Stomach smooth muscle (tissue), 2 donors: ENCODE measurements at regions not wholly inside any gene's neighbourhood (a gene's known extent, or its start where the extent isn't known, plus 50 kb on each side); places are given as distances from the start of the nearest gene placed in this dataset.
"Not testable (repeated sequence)": the region's sequence is repeated elsewhere in the genome, so short reads cannot be mapped to it uniquely, and the experiment has no call there.

ENCODE experiments used
- H3K27ac ChIP-seq: one replicate; pipeline ENCODE4 v1.7.0; 2013; ENCODE audit warnings: mild to moderate bottlenecking, low read length, inconsistent platforms
- H3K27me3 ChIP-seq, 2 donors: one replicate each; pipeline ENCODE4 v1.7.0; 2013; ENCODE audit warnings: low read length in 2 of 2; ENCODE audit not compliant: insufficient read depth in 2 of 2, control insufficient read depth in 1 of 2
- H3K36me3 ChIP-seq, 2 donors: one replicate each; pipeline ENCODE4 v1.7.0; 2013; ENCODE audit warnings: low read length in 2 of 2; ENCODE audit not compliant: control insufficient read depth in 2 of 2, insufficient read depth in 2 of 2
- H3K4me1 ChIP-seq: one replicate; pipeline ENCODE4 v1.7.0; 2013; ENCODE audit warnings: low read length; ENCODE audit not compliant: control insufficient read depth, insufficient read depth
- H3K4me3 ChIP-seq, 2 donors: one replicate each; pipeline ENCODE4 v1.7.0; 2013; ENCODE audit warnings: low read length in 2 of 2
- H3K9ac ChIP-seq, 2 donors: one replicate each; pipeline ENCODE4 v1.7.0; 2013; ENCODE audit warnings: low read length in 2 of 2, mild to moderate bottlenecking in 1 of 2
- H3K9me3 ChIP-seq, 2 donors: one replicate each; pipeline ENCODE4 v1.7.0; 2013; ENCODE audit warnings: low read length in 2 of 2; ENCODE audit not compliant: control insufficient read depth in 2 of 2
- donor health status: healthy.
- donor health status: Pancreatic carcinoma.

- Histone ChIP-seq H3K4me3 (no peak overlapping the region), H3K27me3 (no peaks in the 10 kb centered on the region), H3K9me3 (peaks cover 0 to 2% of the 10 kb centered on the region in 2 donors), H3K9ac (no peak overlapping the region), H3K27ac (no peak overlapping the region), H3K4me1 (no peaks in the 10 kb centered on the region), H3K36me3 (no peaks in the 10 kb centered on the region)
Measured at GRCh38 chr7:119643558-119643957, 629.4 kb upstream of the KCND2 start.

GRCh38 chr7:119647286-119647685 lies 625.7 kb upstream of the KCND2 start:
- no peak overlapping the region for H3K9ac ChIP-seq
- H3K4me1 ChIP-seq, result no peaks in the 10 kb centered on the region
- no peak overlapping the region for H3K4me3 ChIP-seq
- H3K27ac ChIP-seq, result no peak overlapping the region
- peaks cover 0 to 2% of the 10 kb centered on the region in 2 donors for H3K9me3 ChIP-seq
- no peaks in the 10 kb centered on the region for H3K27me3 ChIP-seq
- no peaks in the 10 kb centered on the region for H3K36me3 ChIP-seq

GRCh38 chr7:119648752-119649151 lies 624.2 kb upstream of the KCND2 start:
- not testable (repeated sequence) for H3K4me1 ChIP-seq, H3K27me3 ChIP-seq, H3K9ac ChIP-seq, H3K9me3 ChIP-seq, H3K4me3 ChIP-seq, H3K27ac ChIP-seq, H3K36me3 ChIP-seq

GRCh38 chr7:119660080-119660479 lies 612.9 kb upstream of the KCND2 start:
- Histone ChIP-seq H3K9ac (no peak overlapping the region), H3K27ac (no peak overlapping the region), H3K4me1 (no peaks in the 10 kb centered on the region), H3K4me3 (no peak overlapping the region), H3K36me3 (no peaks in the 10 kb centered on the region), H3K9me3 (no peaks in the 10 kb centered on the region), H3K27me3 (no peaks in the 10 kb centered on the region)

GRCh38 chr7:119664601-119665000 lies 608.4 kb upstream of the KCND2 start:
- no peaks in the 10 kb centered on the region for H3K4me1 ChIP-seq
- no peaks in the 10 kb centered on the region for H3K36me3 ChIP-seq
- no peaks in the 10 kb centered on the region for H3K27me3 ChIP-seq
- H3K27ac ChIP-seq, result no peak overlapping the region
- H3K9me3 ChIP-seq, result no peaks in the 10 kb centered on the region
- H3K9ac ChIP-seq, result no peak overlapping the region
- H3K4me3 ChIP-seq, result no peak overlapping the region

- Histone ChIP-seq H3K36me3 (no peaks in the 10 kb centered on the region), H3K9me3 (no peaks in the 10 kb centered on the region), H3K27ac (no peak overlapping the region), H3K9ac (no peak overlapping the region), H3K27me3 (no peaks in the 10 kb centered on the region), H3K4me1 (no peaks in the 10 kb centered on the region), H3K4me3 (no peak overlapping the region)
Measured at GRCh38 chr7:119665796-119666195, 607.2 kb upstream of the KCND2 start.

- no peak overlapping the region for H3K4me3 ChIP-seq
- no peak overlapping the region for H3K9ac ChIP-seq
- H3K4me1 ChIP-seq, result no peaks in the 10 kb centered on the region
- no peaks in the 10 kb centered on the region for H3K9me3 ChIP-seq
- no peaks in the 10 kb centered on the region for H3K36me3 ChIP-seq
- H3K27me3 ChIP-seq, result no peaks in the 10 kb centered on the region
- H3K27ac ChIP-seq, result no peak overlapping the region
Measured at GRCh38 chr7:119681336-119681735, 591.6 kb upstream of the KCND2 start.

- no peak overlapping the region for H3K27ac ChIP-seq
- H3K9ac ChIP-seq, result no peak overlapping the region
- H3K27me3 ChIP-seq, result no peaks in the 10 kb centered on the region
- no peaks in the 10 kb centered on the region for H3K36me3 ChIP-seq
- no peak overlapping the region for H3K4me3 ChIP-seq
- H3K4me1 ChIP-seq, result no peaks in the 10 kb centered on the region
- H3K9me3 ChIP-seq, result no peaks in the 10 kb centered on the region
Measured at GRCh38 chr7:119684763-119685162, 588.2 kb upstream of the KCND2 start.

GRCh38 chr7:119685906-119686305 lies 587.1 kb upstream of the KCND2 start:
- Histone ChIP-seq H3K27me3 (no peaks in the 10 kb centered on the region), H3K9me3 (no peaks in the 10 kb centered on the region), H3K4me1 (no peaks in the 10 kb centered on the region), H3K9ac (no peak overlapping the region), H3K27ac (no peak overlapping the region), H3K36me3 (no peaks in the 10 kb centered on the region), H3K4me3 (no peak overlapping the region)

- Histone ChIP-seq H3K4me3 (no peak overlapping the region), H3K9ac (no peak overlapping the region), H3K36me3 (no peaks in the 10 kb centered on the region), H3K27ac (no peak overlapping the region), H3K27me3 (no peaks in the 10 kb centered on the region), H3K9me3 (no peaks in the 10 kb centered on the region), H3K4me1 (no peaks in the 10 kb centered on the region)
Measured at GRCh38 chr7:119688831-119689230, 584.1 kb upstream of the KCND2 start.

- H3K27me3 ChIP-seq, result no peaks in the 10 kb centered on the region
- H3K4me1 ChIP-seq, result no peaks in the 10 kb centered on the region
Measured at GRCh38 chr7:119692541-119692940, 580.4 kb upstream of the KCND2 start.

GRCh38 chr7:119694506-119694905 lies 578.5 kb upstream of the KCND2 start:
- no peak overlapping the region for H3K27ac ChIP-seq
- H3K36me3 ChIP-seq, result no peaks in the 10 kb centered on the region
- no peaks in the 10 kb centered on the region for H3K9me3 ChIP-seq
- no peak overlapping the region for H3K4me3 ChIP-seq
- H3K4me1 ChIP-seq, result no peaks in the 10 kb centered on the region
- no peaks in the 10 kb centered on the region for H3K27me3 ChIP-seq
- no peak overlapping the region for H3K9ac ChIP-seq

More at GRCh38 chr7:119692541-119692940, 580.4 kb upstream of the KCND2 start:
- H3K36me3 ChIP-seq, result no peaks in the 10 kb centered on the region
- no peak overlapping the region for H3K27ac ChIP-seq
- H3K4me3 ChIP-seq, result no peak overlapping the region
- no peaks in the 10 kb centered on the region for H3K9me3 ChIP-seq
- H3K9ac ChIP-seq, result no peak overlapping the region
